ENCODE measurements at regions not wholly inside any gene's neighbourhood (a gene's known extent, or its start where the extent isn't known, plus 50 kb on each side); places are given as distances from the start of the nearest gene placed in this dataset.

GRCh38 chr1:213523781-213524398, 463.9 kb upstream of the PROX1 start:
- no peaks in the 10 kb centered on the region for H3K27me3 ChIP-seq
- peaks cover 0 to 16% of the 10 kb centered on the region in 2 donors for H3K9me3 ChIP-seq
- H3K4me1 ChIP-seq = no peaks in the 10 kb centered on the region
- TF ChIP-seq CTCF (IDR thresholded peaks at IDR 0.05) = no peak
- H3K27ac ChIP-seq = no peak overlapping the region
- ATAC-seq (no peak), DNase-seq (no peak)
- intact Hi-C loops (cut with DNase I) = no loop called here
- H3K4me3 ChIP-seq = no peak overlapping the region
- no peaks in the 10 kb centered on the region for H3K36me3 ChIP-seq

- H3K27ac ChIP-seq = no peak overlapping the region
- TF ChIP-seq CTCF (IDR thresholded peaks at IDR 0.05) = no peak
- peak in 2 of 4 donors; percentile 69 to 70 for DNase-seq
- H3K36me3 ChIP-seq = no peaks in the 10 kb centered on the region
- no peaks in the 10 kb centered on the region for H3K27me3 ChIP-seq
- H3K9me3 ChIP-seq = peaks cover 0 to 16% of the 10 kb centered on the region in 2 donors
- intact Hi-C loops (cut with DNase I) = no loop called here
- ATAC-seq = no peak
- H3K4me3 ChIP-seq = no peak overlapping the region
- H3K4me1 ChIP-seq = no peaks in the 10 kb centered on the region
These were observed 461.5 kb upstream of the PROX1 start for GRCh38 chr1:213526306-213526705.

- Histone ChIP-seq H3K36me3 (no peaks in the 10 kb centered on the region), H3K9me3 (no peaks in the 10 kb centered on the region), H3K4me1 (no peaks in the 10 kb centered on the region), H3K27me3 (no peaks in the 10 kb centered on the region), H3K27ac (no peak overlapping the region), H3K4me3 (no peak overlapping the region)
- intact Hi-C loops (cut with DNase I) = no loop called here
- no peak for TF ChIP-seq CTCF (IDR thresholded peaks at IDR 0.05)
- ATAC-seq = no peak
- DNase-seq = peak in 2 of 4 donors; percentile 18 to 20
These were observed 457.0 kb upstream of the PROX1 start for GRCh38 chr1:213530611-213531320.

- DNase-seq = peak in 1 of 4 donors; percentile 39
- H3K4me1 ChIP-seq = no peaks in the 10 kb centered on the region
These were observed 456.1 kb upstream of the PROX1 start for GRCh38 chr1:213531369-213532310.

More at GRCh38 chr1:213531369-213532310, 456.1 kb upstream of the PROX1 start:
- Histone ChIP-seq H3K4me3 (no peak overlapping the region), H3K36me3 (no peaks in the 10 kb centered on the region), H3K27me3 (no peaks in the 10 kb centered on the region), H3K27ac (no peak overlapping the region), H3K9me3 (no peaks in the 10 kb centered on the region)
- intact Hi-C loops (cut with DNase I) = no loop called here
- ATAC-seq = no peak
- no peak for TF ChIP-seq CTCF (IDR thresholded peaks at IDR 0.05)

All from left lung (tissue), 4 donors.